ENCODE measurements at regions not wholly inside any gene's neighbourhood (a gene's known extent, or its start where the extent isn't known, plus 50 kb on each side); places are given as distances from the start of the nearest gene placed in this dataset.

DNA sequence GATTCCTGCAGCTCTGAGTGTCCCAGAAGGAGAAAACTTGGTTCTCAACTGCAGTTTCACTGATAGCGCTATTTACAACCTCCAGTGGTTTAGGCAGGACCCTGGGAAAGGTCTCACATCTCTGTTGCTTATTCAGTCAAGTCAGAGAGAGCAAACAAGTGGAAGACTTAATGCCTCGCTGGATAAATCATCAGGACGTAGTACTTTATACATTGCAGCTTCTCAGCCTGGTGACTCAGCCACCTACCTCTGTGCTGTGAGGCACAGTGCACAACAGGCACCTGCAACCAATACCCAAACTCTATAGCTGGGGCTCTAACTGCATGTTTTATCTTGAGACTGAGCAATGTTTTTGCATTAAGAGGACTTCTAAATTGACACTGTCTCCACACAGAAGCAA lies 379.2 kb upstream of the OR4E1 start (continued):
- TF ChIP-seq, protein P1, sequence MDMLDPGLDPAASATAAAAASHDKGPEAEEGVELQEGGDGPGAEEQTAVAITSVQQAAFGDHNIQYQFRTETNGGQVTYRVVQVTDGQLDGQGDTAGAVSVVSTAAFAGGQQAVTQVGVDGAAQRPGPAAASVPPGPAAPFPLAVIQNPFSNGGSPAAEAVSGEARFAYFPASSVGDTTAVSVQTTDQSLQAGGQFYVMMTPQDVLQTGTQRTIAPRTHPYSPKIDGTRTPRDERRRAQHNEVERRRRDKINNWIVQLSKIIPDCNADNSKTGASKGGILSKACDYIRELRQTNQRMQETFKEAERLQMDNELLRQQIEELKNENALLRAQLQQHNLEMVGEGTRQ (IDR thresholded peaks at IDR 0.05; ENCODE audit: low read length): no peak
- no peak for TF ChIP-seq CREB1 (IDR thresholded peaks at IDR 0.05)
- TF ChIP-seq, protein P2, sequence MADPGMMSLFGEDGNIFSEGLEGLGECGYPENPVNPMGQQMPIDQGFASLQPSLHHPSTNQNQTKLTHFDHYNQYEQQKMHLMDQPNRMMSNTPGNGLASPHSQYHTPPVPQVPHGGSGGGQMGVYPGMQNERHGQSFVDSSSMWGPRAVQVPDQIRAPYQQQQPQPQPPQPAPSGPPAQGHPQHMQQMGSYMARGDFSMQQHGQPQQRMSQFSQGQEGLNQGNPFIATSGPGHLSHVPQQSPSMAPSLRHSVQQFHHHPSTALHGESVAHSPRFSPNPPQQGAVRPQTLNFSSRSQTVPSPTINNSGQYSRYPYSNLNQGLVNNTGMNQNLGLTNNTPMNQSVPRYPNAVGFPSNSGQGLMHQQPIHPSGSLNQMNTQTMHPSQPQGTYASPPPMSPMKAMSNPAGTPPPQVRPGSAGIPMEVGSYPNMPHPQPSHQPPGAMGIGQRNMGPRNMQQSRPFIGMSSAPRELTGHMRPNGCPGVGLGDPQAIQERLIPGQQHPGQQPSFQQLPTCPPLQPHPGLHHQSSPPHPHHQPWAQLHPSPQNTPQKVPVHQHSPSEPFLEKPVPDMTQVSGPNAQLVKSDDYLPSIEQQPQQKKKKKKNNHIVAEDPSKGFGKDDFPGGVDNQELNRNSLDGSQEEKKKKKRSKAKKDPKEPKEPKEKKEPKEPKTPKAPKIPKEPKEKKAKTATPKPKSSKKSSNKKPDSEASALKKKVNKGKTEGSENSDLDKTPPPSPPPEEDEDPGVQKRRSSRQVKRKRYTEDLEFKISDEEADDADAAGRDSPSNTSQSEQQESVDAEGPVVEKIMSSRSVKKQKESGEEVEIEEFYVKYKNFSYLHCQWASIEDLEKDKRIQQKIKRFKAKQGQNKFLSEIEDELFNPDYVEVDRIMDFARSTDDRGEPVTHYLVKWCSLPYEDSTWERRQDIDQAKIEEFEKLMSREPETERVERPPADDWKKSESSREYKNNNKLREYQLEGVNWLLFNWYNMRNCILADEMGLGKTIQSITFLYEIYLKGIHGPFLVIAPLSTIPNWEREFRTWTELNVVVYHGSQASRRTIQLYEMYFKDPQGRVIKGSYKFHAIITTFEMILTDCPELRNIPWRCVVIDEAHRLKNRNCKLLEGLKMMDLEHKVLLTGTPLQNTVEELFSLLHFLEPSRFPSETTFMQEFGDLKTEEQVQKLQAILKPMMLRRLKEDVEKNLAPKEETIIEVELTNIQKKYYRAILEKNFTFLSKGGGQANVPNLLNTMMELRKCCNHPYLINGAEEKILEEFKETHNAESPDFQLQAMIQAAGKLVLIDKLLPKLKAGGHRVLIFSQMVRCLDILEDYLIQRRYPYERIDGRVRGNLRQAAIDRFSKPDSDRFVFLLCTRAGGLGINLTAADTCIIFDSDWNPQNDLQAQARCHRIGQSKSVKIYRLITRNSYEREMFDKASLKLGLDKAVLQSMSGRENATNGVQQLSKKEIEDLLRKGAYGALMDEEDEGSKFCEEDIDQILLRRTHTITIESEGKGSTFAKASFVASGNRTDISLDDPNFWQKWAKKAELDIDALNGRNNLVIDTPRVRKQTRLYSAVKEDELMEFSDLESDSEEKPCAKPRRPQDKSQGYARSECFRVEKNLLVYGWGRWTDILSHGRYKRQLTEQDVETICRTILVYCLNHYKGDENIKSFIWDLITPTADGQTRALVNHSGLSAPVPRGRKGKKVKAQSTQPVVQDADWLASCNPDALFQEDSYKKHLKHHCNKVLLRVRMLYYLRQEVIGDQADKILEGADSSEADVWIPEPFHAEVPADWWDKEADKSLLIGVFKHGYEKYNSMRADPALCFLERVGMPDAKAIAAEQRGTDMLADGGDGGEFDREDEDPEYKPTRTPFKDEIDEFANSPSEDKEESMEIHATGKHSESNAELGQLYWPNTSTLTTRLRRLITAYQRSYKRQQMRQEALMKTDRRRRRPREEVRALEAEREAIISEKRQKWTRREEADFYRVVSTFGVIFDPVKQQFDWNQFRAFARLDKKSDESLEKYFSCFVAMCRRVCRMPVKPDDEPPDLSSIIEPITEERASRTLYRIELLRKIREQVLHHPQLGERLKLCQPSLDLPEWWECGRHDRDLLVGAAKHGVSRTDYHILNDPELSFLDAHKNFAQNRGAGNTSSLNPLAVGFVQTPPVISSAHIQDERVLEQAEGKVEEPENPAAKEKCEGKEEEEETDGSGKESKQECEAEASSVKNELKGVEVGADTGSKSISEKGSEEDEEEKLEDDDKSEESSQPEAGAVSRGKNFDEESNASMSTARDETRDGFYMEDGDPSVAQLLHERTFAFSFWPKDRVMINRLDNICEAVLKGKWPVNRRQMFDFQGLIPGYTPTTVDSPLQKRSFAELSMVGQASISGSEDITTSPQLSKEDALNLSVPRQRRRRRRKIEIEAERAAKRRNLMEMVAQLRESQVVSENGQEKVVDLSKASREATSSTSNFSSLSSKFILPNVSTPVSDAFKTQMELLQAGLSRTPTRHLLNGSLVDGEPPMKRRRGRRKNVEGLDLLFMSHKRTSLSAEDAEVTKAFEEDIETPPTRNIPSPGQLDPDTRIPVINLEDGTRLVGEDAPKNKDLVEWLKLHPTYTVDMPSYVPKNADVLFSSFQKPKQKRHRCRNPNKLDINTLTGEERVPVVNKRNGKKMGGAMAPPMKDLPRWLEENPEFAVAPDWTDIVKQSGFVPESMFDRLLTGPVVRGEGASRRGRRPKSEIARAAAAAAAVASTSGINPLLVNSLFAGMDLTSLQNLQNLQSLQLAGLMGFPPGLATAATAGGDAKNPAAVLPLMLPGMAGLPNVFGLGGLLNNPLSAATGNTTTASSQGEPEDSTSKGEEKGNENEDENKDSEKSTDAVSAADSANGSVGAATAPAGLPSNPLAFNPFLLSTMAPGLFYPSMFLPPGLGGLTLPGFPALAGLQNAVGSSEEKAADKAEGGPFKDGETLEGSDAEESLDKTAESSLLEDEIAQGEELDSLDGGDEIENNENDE (IDR thresholded peaks at IDR 0.05; ENCODE audit: insufficient replicate concordance, low read length): no peak
